ENCODE measurements at regions not wholly inside any gene's neighbourhood (a gene's known extent, or its start where the extent isn't known, plus 50 kb on each side); places are given as distances from the start of the nearest gene placed in this dataset.
A peak's percentile ranks its signal among the peaks of the same experiment; 100 is the strongest.
"Not testable (repeated sequence)": the region's sequence is repeated elsewhere in the genome, so short reads cannot be mapped to it uniquely, and the experiment has no call there.

- DNase-seq = no peak
Observed at GRCh38 chrX:86887341-86887740, 630.3 kb upstream of the KLHL4 start.

- no peak for DNase-seq
Observed at GRCh38 chrX:86910027-86910426, 607.6 kb upstream of the KLHL4 start.

GRCh38 chrX:86910602-86911311 is 606.8 kb upstream of the KLHL4 start:
- no peak for DNase-seq

- DNase-seq = no peak
Observed at GRCh38 chrX:86914569-86914968, 603.0 kb upstream of the KLHL4 start.

- DNase-seq = no peak
Observed at GRCh38 chrX:86917959-86918358, 599.6 kb upstream of the KLHL4 start.

GRCh38 chrX:86930419-86930818 is 587.2 kb upstream of the KLHL4 start:
- no peak for DNase-seq

GRCh38 chrX:86935988-86936387 is 581.6 kb upstream of the KLHL4 start:
- no peak for DNase-seq

GRCh38 chrX:86946569-86946968 is 571.0 kb upstream of the KLHL4 start:
- no peak for DNase-seq

- no peak for DNase-seq
Observed at GRCh38 chrX:86964321-86964720, 553.3 kb upstream of the KLHL4 start.

- DNase-seq = no peak
Observed at GRCh38 chrX:86981326-86981879, 536.2 kb upstream of the KLHL4 start.

GRCh38 chrX:86987351-86987750 is 530.3 kb upstream of the KLHL4 start:
- DNase-seq = not testable (repeated sequence)

- no peak for DNase-seq
Observed at GRCh38 chrX:87003031-87003430, 514.6 kb upstream of the KLHL4 start.

- no peak for DNase-seq
Observed at GRCh38 chrX:87005183-87005582, 512.4 kb upstream of the KLHL4 start.

GRCh38 chrX:87005885-87006284 is 511.7 kb upstream of the KLHL4 start:
- DNase-seq = no peak

- DNase-seq = no peak
Observed at GRCh38 chrX:87006561-87006960, 511.0 kb upstream of the KLHL4 start.

- no peak for DNase-seq
Observed at GRCh38 chrX:87017210-87017609, 500.4 kb upstream of the KLHL4 start.

GRCh38 chrX:87033115-87033514 is 484.5 kb upstream of the KLHL4 start:
- DNase-seq = not testable (repeated sequence)

- DNase-seq = no peak
Observed at GRCh38 chrX:87045352-87045751, 472.2 kb upstream of the KLHL4 start.

- DNase-seq = no peak
Observed at GRCh38 chrX:87049567-87049966, 468.0 kb upstream of the KLHL4 start.

- no peak for DNase-seq
Observed at GRCh38 chrX:87063642-87064041, 454.0 kb upstream of the KLHL4 start.

GRCh38 chrX:87064502-87064901 is 453.1 kb upstream of the KLHL4 start:
- DNase-seq = no peak

GRCh38 chrX:87067795-87068369 is 449.7 kb upstream of the KLHL4 start:
- DNase-seq = no peak

- DNase-seq = peak; percentile 13
Observed at GRCh38 chrX:87078231-87078630, 439.4 kb upstream of the KLHL4 start.

GRCh38 chrX:87098477-87098876 is 419.1 kb upstream of the KLHL4 start:
- DNase-seq = no peak

GRCh38 chrX:87105131-87105530 is 412.5 kb upstream of the KLHL4 start:
- DNase-seq = no peak

Measured in NCI-H1048 (cell line).